KMS-11 (cell line): ENCODE measurements at regions not wholly inside any gene's neighbourhood (a gene's known extent, or its start where the extent isn't known, plus 50 kb on each side); places are given as distances from the start of the nearest gene placed in this dataset.

Source experiments
- H2AFZ ChIP-seq: fragments of 200-600 bp; sonication (generic); 2 replicates; pipeline ENCODE4 v1.6.1; 2016; ENCODE audit warnings: antibody characterized with exemption, mixed run types, low read depth
- H3K27ac ChIP-seq: fragments of 200-600 bp; sonication (generic); 2 replicates; pipeline ENCODE4 v1.6.1; 2016; ENCODE audit warnings: mild to moderate bottlenecking, mixed run types
- H3K27me3 ChIP-seq: fragments of 200-600 bp; sonication (generic); 2 replicates; pipeline ENCODE4 v1.6.1; 2017; ENCODE audit warnings: mild to moderate bottlenecking, low read depth, mixed run types, moderate library complexity; ENCODE audit not compliant: insufficient read depth
- H3K36me3 ChIP-seq: fragments of 200-600 bp; sonication (generic); 2 replicates; pipeline ENCODE4 v1.6.1; 2017; ENCODE audit warnings: mild to moderate bottlenecking, mixed run types; ENCODE audit not compliant: insufficient read depth
- H3K4me1 ChIP-seq: fragments of 200-600 bp; sonication (generic); 2 replicates; pipeline ENCODE4 v1.6.1; 2016; ENCODE audit warnings: mild to moderate bottlenecking, low read depth, mixed run types; ENCODE audit not compliant: poor library complexity, severe bottlenecking
- H3K4me2 ChIP-seq: fragments of 200-600 bp; sonication (generic); 2 replicates; pipeline ENCODE4 v1.7.0; 2016; ENCODE audit warnings: mild to moderate bottlenecking, mixed run types
- H3K4me3 ChIP-seq: fragments of 200-600 bp; sonication (generic); IDR thresholded peaks from 2 replicates; pipeline ENCODE4 v1.6.1; 2017; ENCODE audit warnings: low read depth, low read length, mixed read lengths; ENCODE audit not compliant: insufficient read depth
- H3K79me2 ChIP-seq: fragments of 200-600 bp; sonication (generic); 2 replicates; pipeline ENCODE4 v1.6.1; 2016; ENCODE audit warnings: low read depth, mixed run types; ENCODE audit not compliant: insufficient read depth
- H3K9ac ChIP-seq: fragments of 200-600 bp; sonication (generic); 2 replicates; pipeline ENCODE4 v1.6.1; 2016; ENCODE audit warnings: mild to moderate bottlenecking, mixed run types
- H4K20me1 ChIP-seq: fragments of 200-600 bp; sonication (generic); 2 replicates; pipeline ENCODE4 v1.6.1; 2016; ENCODE audit warnings: mild to moderate bottlenecking, mixed run types; ENCODE audit not compliant: insufficient read depth
- CTCF ChIP-seq: fragments of 200-600 bp; sonication (generic); conservative IDR thresholded peaks from 2 replicates; pipeline ENCODE4 v1.6.1; 2017; ENCODE audit warnings: low read depth, mild to moderate bottlenecking, antibody characterized with exemption, low read length, moderate library complexity, mixed read lengths

GRCh38 chr5:104612005-104612404 is 1049.4 kb upstream of the NUDT12 start:
- Histone ChIP-seq H3K4me3 (no peak overlapping the region), H3K36me3 (no peaks in the 10 kb centered on the region), H3K9ac (no peak overlapping the region), H3K4me1 (no peaks in the 10 kb centered on the region), H3K27ac (no peak overlapping the region), H3K4me2 (no peak overlapping the region), H2AFZ (no peak overlapping the region), H3K27me3 (no peaks in the 10 kb centered on the region), H3K79me2 (no peaks in the 10 kb centered on the region), H4K20me1 (no peaks in the 10 kb centered on the region)
- no peak for TF ChIP-seq CTCF

GRCh38 chr5:104611135-104611767 is 1048.7 kb upstream of the NUDT12 start:
- no peak for TF ChIP-seq CTCF
- Histone ChIP-seq H3K36me3 (no peaks in the 10 kb centered on the region), H3K4me2 (no peak overlapping the region), H3K4me1 (no peaks in the 10 kb centered on the region), H3K4me3 (no peak overlapping the region), H4K20me1 (no peaks in the 10 kb centered on the region), H3K79me2 (no peaks in the 10 kb centered on the region), H3K27ac (no peak overlapping the region), H2AFZ (no peak overlapping the region), H3K27me3 (no peaks in the 10 kb centered on the region), H3K9ac (no peak overlapping the region)

DNA sequence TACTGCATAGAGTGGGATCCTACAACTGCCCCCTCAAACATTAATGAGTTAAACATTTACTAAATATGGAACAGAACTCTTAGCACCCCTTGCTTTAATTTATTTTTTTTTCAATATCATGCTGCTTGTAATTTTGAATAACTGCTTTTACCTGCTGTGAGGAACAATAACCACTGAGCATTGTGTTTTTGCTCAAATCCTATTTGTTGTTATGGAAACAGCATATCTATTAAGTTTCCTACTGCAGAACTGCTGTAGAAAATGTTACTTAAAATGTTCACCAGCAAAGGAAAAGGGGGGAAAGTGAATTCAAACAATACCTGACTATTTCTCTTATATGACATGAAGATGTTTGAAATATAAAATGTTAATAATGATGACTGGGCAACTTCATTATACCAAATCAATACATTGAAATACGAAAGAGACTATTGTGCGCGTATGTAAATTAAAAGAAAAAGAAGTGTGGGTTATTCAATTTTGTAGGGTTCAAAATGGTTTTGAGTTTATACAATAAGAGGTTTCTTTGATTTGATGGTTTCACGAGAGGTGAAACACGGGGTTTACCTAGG is 1043.8 kb upstream of the NUDT12 start:
- Histone ChIP-seq H2AFZ (no peak overlapping the region), H3K27me3 (no peaks in the 10 kb centered on the region), H3K4me3 (no peak overlapping the region), H3K4me1 (no peaks in the 10 kb centered on the region), H3K9ac (no peak overlapping the region), H3K4me2 (no peak overlapping the region), H3K79me2 (no peaks in the 10 kb centered on the region), H3K27ac (no peak overlapping the region), H3K36me3 (no peaks in the 10 kb centered on the region), H4K20me1 (no peaks in the 10 kb centered on the region)
- TF ChIP-seq CTCF, result no peak

GRCh38 chr5:104599726-104600125 is 1037.1 kb upstream of the NUDT12 start:
- Histone ChIP-seq H3K27me3 (no peaks in the 10 kb centered on the region), H3K4me3 (no peak overlapping the region), H3K4me2 (no peak overlapping the region), H3K9ac (no peak overlapping the region), H3K4me1 (no peaks in the 10 kb centered on the region), H3K27ac (no peak overlapping the region), H3K36me3 (no peaks in the 10 kb centered on the region), H4K20me1 (no peaks in the 10 kb centered on the region), H2AFZ (no peak overlapping the region), H3K79me2 (no peaks in the 10 kb centered on the region)
- no peak for TF ChIP-seq CTCF
